BE2C (cell line): ENCODE measurements at regions not wholly inside any gene's neighbourhood (a gene's known extent, or its start where the extent isn't known, plus 50 kb on each side); places are given as distances from the start of the nearest gene placed in this dataset.

ENCODE experiments used
- DNase-seq: peaks from one replicate; pipeline ENCODE4 v3.0.0-alpha.2; 2020
- H3K27me3 ChIP-seq: fragments of 250-450 bp; sonication (Bioruptor Pico); 2 replicates; pipeline ENCODE4 v1.5.1; 2020; ENCODE audit warnings: mild to moderate bottlenecking
- H3K36me3 ChIP-seq: fragments of 250-450 bp; sonication (Bioruptor Pico); 2 replicates; pipeline ENCODE4 v1.5.1; 2020; ENCODE audit warnings: mild to moderate bottlenecking
- H3K4me1 ChIP-seq: fragments of 250-450 bp; sonication (Bioruptor Pico); 2 replicates; pipeline ENCODE4 v1.5.1; 2020
- H3K4me3 ChIP-seq: 2 replicates; pipeline ENCODE4 v1.5.1; 2011; ENCODE audit warnings: low read depth, low read length
- H3K9me3 ChIP-seq: fragments of 250-450 bp; sonication (Bioruptor Pico); 2 replicates; pipeline ENCODE4 v1.5.1; 2020
- TF ChIP-seq, protein P1 (sequence below): IDR thresholded peaks from 2 replicates; pipeline ENCODE4 v1.5.1; 2012; ENCODE audit warnings: mild to moderate bottlenecking, low read depth, low read length

DNA sequence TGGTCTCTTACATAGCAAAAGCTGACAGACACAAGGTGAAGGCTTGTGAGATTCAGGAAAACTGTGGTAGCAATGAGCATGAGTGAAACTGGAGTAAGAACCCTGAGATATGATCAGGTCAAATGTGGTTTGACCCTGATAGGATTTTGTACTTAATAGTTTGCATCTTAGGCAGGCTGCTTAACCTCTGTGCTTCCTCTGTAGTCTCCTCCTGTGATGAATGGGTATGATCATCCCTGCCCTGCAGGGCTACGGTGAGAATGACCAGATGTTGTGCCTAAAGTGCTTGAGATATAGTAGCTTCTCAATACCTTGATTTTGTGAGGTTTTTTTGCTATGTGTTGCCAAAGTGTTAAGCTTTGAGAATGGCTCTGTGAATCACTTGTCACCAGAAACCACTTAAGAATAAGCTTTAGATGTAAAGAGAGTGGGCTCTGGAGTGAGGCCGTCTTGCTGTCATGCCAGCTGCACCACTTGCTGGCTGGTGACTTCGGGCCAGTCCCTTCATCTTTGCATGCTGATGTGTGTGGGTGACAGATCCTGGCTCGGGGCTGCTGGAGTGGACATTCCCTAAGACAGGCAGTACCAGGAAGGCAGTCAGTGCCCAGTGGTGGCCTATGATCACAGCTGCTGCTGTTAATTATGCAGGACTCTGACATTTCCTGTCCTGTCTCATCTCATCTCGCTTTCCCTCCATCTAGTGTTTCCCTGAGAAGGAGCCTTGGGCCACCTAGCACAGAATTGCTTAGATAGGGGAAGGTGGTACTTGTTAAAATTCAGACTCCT, 254.7 kb downstream of the NFATC2 start:
- H3K27me3 ChIP-seq, result no peaks in the 10 kb centered on the region
- no peaks in the 10 kb centered on the region for H3K4me1 ChIP-seq
- H3K4me3 ChIP-seq, result no peak overlapping the region
- DNase-seq, result no peak
- TF ChIP-seq, protein P1, sequence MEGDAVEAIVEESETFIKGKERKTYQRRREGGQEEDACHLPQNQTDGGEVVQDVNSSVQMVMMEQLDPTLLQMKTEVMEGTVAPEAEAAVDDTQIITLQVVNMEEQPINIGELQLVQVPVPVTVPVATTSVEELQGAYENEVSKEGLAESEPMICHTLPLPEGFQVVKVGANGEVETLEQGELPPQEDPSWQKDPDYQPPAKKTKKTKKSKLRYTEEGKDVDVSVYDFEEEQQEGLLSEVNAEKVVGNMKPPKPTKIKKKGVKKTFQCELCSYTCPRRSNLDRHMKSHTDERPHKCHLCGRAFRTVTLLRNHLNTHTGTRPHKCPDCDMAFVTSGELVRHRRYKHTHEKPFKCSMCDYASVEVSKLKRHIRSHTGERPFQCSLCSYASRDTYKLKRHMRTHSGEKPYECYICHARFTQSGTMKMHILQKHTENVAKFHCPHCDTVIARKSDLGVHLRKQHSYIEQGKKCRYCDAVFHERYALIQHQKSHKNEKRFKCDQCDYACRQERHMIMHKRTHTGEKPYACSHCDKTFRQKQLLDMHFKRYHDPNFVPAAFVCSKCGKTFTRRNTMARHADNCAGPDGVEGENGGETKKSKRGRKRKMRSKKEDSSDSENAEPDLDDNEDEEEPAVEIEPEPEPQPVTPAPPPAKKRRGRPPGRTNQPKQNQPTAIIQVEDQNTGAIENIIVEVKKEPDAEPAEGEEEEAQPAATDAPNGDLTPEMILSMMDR, result no peak
- H3K36me3 ChIP-seq, result no peaks in the 10 kb centered on the region
- no peaks in the 10 kb centered on the region for H3K9me3 ChIP-seq

DNA sequence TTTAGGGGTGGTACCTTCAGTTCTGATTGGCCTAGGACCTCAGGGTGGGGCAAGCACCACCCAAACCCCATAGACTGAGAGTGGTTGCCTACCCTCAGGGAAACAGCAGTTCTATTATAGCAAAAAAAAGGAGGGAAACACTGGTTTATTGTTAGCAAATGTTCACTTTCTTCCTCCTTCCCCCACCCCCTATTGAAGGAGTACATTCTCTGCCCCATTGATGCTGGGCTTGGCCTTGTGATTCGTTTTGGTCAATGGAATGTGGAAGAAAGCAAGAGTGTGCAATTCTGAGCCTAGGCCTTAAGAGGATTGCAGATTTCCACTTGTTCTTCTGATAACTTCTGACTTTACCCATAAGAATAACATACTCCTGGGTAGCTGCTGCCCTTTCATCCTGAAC, 255.8 kb downstream of the NFATC2 start:
- H3K36me3 ChIP-seq, result no peaks in the 10 kb centered on the region
- TF ChIP-seq, protein P1, result no peak
- no peaks in the 10 kb centered on the region for H3K27me3 ChIP-seq
- H3K4me3 ChIP-seq, result no peak overlapping the region
- H3K9me3 ChIP-seq, result no peaks in the 10 kb centered on the region
- no peak for DNase-seq
- no peaks in the 10 kb centered on the region for H3K4me1 ChIP-seq

DNA sequence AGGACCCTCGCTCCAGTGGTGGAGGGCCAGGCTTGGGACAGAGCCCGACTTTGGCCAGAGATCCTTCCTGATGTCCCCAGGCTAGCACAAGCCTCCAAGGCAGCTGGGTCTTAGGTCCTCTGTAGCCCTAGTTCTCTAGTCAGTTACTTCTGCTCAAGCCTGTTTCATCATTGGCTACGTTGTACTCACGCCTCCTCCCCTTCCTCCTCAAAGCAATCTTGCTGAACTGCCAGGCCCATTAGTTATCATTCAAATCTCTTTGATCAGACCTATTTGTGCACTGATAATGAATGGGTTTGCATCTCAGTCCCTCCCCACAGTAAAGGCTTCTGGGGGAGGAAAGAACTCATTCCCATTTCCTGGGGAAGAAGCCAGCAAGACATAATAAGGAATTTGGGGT, 256.8 kb downstream of the NFATC2 start:
- no peaks in the 10 kb centered on the region for H3K9me3 ChIP-seq
- no peak for DNase-seq
- no peaks in the 10 kb centered on the region for H3K4me1 ChIP-seq
- H3K27me3 ChIP-seq, result no peaks in the 10 kb centered on the region
- TF ChIP-seq, protein P1, result no peak
- no peaks in the 10 kb centered on the region for H3K36me3 ChIP-seq
- no peak overlapping the region for H3K4me3 ChIP-seq

DNA sequence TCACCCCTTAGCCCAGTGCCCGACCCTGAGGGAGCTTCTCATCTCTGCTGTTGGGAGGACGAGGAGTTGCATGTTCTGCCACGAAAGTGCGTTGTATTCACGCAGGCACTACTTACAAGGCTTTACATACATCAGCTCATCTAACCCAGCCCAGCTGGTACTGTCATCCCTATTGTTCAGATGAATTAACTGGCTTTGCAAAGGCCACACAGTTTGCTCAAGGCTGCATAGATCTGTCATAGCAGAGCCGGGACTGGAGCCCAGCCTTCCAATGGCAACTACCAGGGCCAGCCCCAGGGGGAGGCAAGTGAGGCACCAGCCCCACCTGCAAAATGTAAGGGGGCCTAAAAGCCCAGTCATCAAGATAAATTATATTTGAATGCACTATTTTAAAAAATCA, 257.6 kb downstream of the NFATC2 start:
- Histone ChIP-seq H3K27me3 (no peaks in the 10 kb centered on the region), H3K9me3 (no peaks in the 10 kb centered on the region), H3K4me3 (no peak overlapping the region), H3K36me3 (no peaks in the 10 kb centered on the region), H3K4me1 (no peaks in the 10 kb centered on the region)
- TF ChIP-seq, protein P1, result no peak
- no peak for DNase-seq

DNA sequence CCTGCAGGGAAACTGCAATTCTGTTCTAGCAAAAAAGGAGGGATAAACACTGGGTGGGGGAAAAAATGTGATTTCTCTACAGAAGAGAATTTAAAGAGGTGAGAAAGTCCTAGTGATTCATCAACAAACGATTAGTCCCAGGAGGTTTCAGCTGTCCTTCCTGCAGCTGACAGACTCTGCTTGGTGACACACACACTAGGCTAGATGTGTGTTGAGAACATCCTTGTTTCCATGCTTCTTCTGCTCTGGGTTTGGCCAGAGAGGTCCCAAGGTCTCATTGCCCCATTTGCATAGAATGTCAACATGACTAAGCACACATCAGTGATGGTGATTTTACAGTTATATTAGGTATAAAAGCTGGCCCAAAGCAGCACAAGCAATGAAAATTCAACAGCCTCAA, 258.3 kb downstream of the NFATC2 start:
- H3K27me3 ChIP-seq, result no peaks in the 10 kb centered on the region
- DNase-seq, result no peak

DNA sequence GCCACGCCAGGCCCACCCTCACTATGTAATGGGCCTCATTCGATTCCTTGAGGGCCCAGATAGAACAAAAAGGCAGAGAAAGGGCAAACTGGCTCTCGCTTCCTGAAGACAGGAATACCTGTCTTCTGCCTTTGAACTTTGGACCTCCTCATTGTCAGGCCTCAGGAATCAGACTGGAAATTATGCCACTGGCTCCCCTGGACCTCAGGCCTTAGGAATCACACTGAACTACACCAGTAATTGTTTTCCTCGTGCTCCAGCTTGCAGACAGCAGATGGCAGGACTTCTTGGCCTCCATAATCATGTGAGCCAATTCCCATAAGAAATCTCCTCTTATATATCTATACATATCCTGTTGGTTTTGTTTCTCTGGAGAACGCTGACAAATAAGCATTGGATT, 258.6 kb upstream of the KCNG1 start:
- H3K36me3 ChIP-seq, result no peaks in the 10 kb centered on the region
- no peaks in the 10 kb centered on the region for H3K4me1 ChIP-seq
- H3K27me3 ChIP-seq, result no peaks in the 10 kb centered on the region; the same call in 1 of the 2 replicates
- DNase-seq, result no peak
- no peak overlapping the region for H3K4me3 ChIP-seq
- no peaks in the 10 kb centered on the region for H3K9me3 ChIP-seq
- TF ChIP-seq, protein P1, result no peak

More for the DNA sequence above, 258.3 kb downstream of the NFATC2 start:
- no peaks in the 10 kb centered on the region for H3K9me3 ChIP-seq
- no peaks in the 10 kb centered on the region for H3K4me1 ChIP-seq
- TF ChIP-seq, protein P1, result no peak
- H3K4me3 ChIP-seq, result no peak overlapping the region
- no peaks in the 10 kb centered on the region for H3K36me3 ChIP-seq
